HG03066 (cell line): ENCODE measurements at regions not wholly inside any gene's neighbourhood (a gene's known extent, or its start where the extent isn't known, plus 50 kb on each side); places are given as distances from the start of the nearest gene placed in this dataset.
"Not testable (repeated sequence)": the region's sequence is repeated elsewhere in the genome, so short reads cannot be mapped to it uniquely, and the experiment has no call there.

Experiments used
- ATAC-seq: cut with Tn5 transposase; IDR thresholded peaks from one replicate; pipeline ENCODE4 v1.9.1; 2021; ENCODE audit warnings: low read depth; ENCODE audit not compliant: unreplicated experiment

DNA sequence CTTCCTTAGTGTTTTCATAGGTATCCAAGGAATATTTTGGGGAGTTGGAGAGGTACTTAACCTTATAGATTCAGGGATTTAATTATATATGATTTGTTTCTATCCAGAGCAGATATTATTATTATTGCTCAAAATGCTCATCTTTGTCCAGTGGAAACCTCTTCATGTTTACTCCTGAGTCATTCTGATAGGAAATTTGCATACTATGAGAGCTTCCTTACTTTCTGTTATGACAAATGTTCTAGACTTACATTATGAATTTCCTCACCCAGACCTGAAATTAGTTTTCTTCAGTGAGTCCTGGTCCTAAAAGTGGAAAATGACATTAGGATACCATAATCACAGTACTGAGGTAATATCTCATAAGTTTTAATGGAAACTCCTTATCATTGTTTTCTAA is 57.5 kb upstream of the PLPPR5 start:
- no peak for ATAC-seq

DNA sequence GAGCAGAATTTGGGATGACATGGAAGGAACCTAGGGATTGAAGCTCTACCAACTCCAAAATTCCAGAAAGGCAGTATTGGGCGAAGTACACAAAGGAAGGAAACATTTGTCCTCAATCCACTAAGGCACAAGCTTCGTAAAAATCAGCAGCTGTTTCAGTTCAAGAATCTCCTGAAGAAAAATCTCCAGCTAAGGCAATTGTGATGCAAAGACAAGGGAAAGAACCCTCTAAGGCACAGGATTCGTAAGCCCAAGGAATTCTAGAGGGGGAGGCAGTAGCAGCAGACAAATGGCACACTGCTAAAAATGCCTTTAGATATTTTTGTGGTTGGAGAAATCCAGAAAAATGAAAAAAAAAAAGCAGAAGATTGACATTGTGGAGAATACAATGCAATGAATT is 64.5 kb upstream of the PLPPR5 start:
- no peak for ATAC-seq

DNA sequence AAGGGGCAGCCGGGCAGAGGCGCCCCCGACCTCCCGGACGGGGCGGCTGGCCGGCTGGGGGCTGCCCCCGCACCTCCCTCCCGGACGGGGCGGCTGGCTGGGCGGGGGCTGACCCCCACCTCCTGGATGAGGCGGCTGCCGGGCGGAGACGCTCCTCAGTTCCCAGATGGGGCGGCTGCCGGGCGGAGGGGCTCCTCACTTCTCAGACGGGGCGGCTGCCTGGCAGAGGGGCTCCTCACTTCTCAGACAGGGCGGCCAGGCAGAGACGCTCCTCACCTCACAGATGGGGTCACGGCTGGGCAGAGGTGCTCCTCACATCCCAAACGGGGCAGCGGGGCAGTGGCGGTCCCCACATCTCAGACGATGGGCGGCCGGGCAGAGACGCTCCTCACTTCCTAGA is 73.9 kb upstream of the PLPPR5 start:
- ATAC-seq = not testable (repeated sequence)

DNA sequence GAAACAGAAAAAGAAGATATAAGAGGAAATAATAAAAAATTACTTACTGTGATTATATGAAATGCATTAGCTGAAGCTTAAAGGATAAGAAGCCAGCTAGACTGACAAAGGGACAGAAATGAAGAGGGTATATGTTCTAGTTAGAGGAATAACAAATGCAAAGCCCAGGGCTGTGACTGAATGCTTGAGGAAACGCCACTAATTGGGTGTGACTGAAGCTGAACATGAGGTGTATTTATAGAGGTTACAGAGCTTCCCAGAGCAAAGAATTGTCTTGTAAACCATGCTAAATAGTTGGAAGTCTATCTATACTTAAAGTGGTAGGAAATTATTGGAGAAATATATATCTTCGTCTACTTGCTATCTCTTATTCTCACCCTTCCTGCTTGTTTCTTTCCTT is 77.7 kb upstream of the PLPPR5 start:
- no peak for ATAC-seq

- no peak for ATAC-seq
These were observed 78.7 kb upstream of the PLPPR5 start for GRCh38 chr1:99083338-99083737.

DNA sequence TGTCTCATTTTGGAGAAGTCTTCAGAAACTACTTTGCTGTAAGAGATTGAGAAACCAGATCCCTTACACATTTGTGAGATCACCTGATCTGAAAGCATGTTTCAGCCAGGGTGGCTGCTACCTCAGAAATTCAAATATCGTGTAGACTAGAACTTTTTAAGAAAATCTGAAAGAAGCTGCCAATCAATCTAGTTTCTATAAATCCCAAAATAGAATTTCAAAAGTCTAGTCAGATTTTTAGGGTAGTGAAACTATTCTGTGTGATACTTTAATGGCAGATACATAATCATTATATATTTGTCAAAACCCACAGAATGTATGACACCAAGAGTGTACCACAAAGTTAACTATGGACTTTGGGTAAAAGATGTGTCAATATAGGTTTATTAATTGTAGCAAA is 79.9 kb upstream of the PLPPR5 start:
- no peak for ATAC-seq

- no peak for ATAC-seq
These were observed 81.4 kb upstream of the PLPPR5 start for GRCh38 chr1:99086057-99086456.

DNA sequence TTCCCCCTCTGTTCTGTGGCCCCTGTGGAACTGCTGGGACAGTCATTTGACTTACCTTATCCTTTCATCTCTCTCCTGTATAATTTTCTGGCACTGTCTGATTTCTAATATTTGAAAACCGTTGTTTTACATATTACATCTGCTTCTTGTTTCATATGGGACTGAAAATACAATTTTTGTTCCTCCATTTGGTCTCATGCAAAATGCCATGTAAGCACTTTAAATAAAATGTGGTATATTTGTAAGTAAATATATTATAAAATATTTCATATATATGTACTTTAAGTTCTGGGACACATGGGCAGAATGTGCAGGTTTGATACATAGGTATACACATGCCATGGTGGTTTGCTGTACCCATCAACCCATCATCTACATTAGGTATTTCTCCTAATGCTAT is 93.9 kb upstream of the PLPPR5 start:
- no peak for ATAC-seq

DNA sequence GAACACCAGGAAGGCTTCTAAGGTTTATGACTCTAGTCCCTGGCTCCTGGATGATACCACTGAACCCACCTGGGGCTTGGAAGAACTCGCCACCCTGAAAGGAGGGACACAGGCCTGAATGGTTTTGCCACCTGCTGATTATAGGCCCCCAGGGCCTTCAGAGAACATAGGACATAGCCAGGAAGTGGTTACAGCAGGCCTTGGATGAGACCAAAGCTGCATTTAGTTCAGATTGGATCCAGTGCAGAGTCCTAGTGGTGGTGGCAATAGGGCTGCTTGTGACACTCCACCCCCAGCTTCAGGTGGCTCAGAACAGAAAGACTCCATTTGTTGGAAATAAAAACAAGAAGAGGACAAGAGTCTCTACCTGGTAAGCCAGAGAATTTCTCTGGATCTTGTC is 101.6 kb upstream of the PLPPR5 start:
- ATAC-seq = no peak

GRCh38 chr1:99107680-99108079 is 103.0 kb upstream of the PLPPR5 start:
- no peak for ATAC-seq

DNA sequence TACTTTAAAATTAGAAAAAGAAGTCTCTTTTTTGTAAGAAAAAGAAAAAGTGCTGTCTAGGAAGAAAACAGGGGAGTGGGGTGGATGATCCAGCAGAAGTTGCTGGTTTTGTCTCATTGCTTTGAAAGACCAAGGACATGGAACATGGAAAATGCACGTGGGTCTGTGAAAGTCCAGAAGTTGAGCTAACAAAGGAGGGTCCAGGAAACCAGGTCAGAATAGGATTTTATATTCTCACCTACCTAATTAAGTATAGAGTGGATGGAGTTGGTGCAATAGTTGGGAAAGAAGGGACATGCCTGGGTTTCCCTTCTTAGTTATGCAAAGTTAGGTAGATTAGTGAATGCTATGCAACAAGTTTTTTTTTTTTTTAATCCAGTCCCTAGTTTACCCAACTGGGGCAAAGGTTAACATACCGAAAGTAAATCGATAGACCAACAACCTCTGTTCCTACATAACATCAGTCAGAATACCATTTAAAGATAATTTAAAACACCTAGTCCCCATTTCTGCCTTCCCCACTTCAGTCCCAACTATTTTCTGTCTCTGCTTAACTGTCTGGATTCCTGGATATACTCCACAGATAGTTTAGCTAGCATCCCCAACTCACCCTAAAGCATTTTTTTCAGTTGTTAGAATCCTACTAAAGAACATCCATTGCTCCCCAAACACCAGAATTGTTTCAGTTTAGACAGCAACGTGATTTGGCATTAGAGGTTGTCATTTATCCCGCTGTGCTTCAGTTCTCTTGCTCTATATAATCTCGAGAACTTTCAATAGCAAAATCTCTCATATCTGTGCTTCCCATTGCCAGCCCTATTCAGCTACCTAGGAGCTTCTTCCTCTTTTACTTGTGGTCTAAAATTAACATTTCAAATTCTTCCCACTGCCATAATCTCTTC is 105.7 kb upstream of the PLPPR5 start:
- no peak for ATAC-seq

- ATAC-seq = no peak
These were observed 110.6 kb upstream of the PLPPR5 start for GRCh38 chr1:99115231-99115630.

- ATAC-seq = no peak
These were observed 114.5 kb upstream of the PLPPR5 start for GRCh38 chr1:99119188-99119587.

DNA sequence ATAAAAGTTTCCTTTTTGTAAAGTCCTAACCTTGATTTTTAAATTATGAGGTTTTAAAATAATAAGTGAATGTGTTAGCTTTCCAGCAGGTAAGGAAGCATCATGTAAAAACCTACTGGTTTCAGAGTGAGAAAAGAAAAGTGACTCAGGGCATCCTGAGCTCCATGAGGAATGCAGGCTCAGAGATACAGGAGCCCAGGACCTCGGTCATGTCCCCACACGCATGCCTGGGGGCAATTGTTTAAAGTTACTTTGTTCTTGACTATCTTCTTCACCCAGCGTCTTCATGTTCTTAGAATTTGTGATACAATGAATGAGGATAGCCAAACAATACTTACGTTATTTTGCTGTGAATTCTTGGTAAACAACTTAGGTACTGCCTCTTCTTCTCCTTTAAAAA is 117.4 kb upstream of the PLPPR5 start:
- no peak for ATAC-seq

DNA sequence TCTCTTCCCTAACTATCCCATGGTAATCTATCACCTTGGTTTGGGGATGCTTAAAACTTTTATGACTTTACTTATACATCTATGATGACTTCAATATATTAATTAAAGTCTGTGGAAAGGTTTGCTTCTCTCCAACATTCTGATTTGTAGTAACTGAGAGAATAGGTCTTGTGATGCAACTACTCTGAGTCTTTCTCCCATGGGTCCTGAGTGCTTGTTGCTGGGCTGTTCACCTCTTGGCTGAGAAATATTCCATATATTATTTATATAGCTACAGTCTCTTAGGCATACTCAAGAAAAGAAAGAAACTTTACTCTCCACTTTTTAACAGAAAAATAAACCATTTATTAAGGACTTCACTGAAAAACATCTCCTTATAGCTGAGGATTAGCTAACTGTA is 119.3 kb upstream of the PLPPR5 start:
- no peak for ATAC-seq

GRCh38 chr1:99131546-99131945 is 126.9 kb upstream of the PLPPR5 start:
- ATAC-seq = no peak

GRCh38 chr1:99133756-99134500 is 129.3 kb upstream of the PLPPR5 start:
- ATAC-seq = no peak

GRCh38 chr1:99137554-99138206 is 126.6 kb upstream of the PLPPR4 start:
- no peak for ATAC-seq

DNA sequence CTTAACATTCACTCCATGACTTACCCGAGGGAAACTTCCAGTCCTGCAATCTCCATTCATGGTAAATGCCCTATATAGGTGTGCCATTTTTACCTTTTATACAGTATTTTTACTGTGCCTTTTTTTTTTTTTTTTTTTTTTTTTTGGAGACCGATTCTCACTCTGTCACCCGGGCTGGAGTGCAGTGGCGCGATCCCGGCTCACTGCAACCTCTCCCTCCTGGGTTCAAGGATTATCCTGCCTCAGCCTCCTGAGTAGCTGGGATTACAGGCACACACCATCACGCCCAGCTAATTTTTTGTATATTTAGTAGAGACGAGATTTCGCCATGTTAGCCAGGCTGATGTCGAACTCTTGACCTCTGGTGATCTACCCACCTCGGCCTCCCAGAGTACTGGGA is 124.4 kb upstream of the PLPPR4 start:
- no peak for ATAC-seq

- no peak for ATAC-seq
These were observed 118.0 kb upstream of the PLPPR4 start for GRCh38 chr1:99146129-99146848.

- ATAC-seq = no peak
These were observed 114.3 kb upstream of the PLPPR4 start for GRCh38 chr1:99149952-99150351.
